C1 segment of cervical spinal cord (tissue), 14 donors: ENCODE measurements at regions not wholly inside any gene's neighbourhood (a gene's known extent, or its start where the extent isn't known, plus 50 kb on each side); places are given as distances from the start of the nearest gene placed in this dataset.
A peak's percentile ranks its signal among the peaks of the same experiment; 100 is the strongest.

Source experiments
- DNase-seq, 14 donors: peaks; one replicate each; lab custom pipeline; 2025; lab: John Stamatoyannopoulos, UW

DNA sequence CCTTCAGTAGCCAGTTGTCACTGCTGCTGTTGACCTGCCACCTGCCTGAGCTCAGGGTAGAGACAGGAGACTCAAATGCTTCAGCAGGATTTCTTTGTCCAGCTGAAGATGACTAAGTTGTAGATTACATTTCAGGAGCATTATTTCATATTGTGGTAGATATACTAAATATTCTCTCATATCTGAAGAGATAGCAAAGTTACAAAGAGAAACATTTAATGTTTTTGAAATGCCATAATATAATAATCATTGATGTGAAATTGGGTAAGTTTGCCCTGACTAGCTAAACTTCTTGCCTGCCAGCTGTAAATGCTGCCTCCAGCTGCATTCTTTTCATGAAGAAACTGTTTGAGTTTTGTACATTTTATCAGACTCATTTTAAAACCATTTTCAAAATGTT lies 247.6 kb upstream of the CNKSR2 start:
- DNase-seq, result no peak

GRCh38 chrX:21131346-21131745 lies 242.9 kb upstream of the CNKSR2 start:
- no peak for DNase-seq

GRCh38 chrX:21131786-21132185 lies 242.4 kb upstream of the CNKSR2 start:
- no peak for DNase-seq

- no peak for DNase-seq
Observed at GRCh38 chrX:21132686-21133393, 241.4 kb upstream of the CNKSR2 start.

- no peak for DNase-seq
Observed at GRCh38 chrX:21150208-21150607, 224.0 kb upstream of the CNKSR2 start.

GRCh38 chrX:21151051-21151450 lies 223.2 kb upstream of the CNKSR2 start:
- DNase-seq, result peak in 1 of 14 donors; percentile 83

DNA sequence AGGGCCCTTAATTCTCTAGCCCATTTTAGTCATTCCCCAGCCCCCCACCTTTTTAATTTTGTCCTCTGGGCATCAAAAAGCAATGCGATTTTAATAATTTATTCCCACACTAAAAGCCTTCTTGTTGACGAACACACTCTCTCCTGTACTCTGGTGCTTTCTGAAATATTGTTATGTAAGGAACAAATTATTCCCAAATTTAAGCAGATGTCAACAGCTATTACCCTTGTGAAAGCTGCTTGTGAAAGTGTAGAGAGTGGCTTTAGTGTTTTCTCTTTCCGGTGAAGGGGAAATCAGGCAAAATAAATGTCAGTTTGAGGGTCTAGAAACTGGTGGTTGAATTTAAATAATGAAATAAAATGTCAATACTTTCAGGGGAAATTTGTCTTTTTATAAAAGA lies 221.2 kb upstream of the CNKSR2 start:
- peak in 1 of 14 donors; percentile 3 for DNase-seq

GRCh38 chrX:21153503-21153902 lies 220.7 kb upstream of the CNKSR2 start:
- DNase-seq, result peak in 1 of 14 donors; percentile 58

GRCh38 chrX:21155916-21156315 lies 218.3 kb upstream of the CNKSR2 start:
- DNase-seq, result no peak

GRCh38 chrX:21156632-21157031 lies 217.6 kb upstream of the CNKSR2 start:
- no peak for DNase-seq

DNA sequence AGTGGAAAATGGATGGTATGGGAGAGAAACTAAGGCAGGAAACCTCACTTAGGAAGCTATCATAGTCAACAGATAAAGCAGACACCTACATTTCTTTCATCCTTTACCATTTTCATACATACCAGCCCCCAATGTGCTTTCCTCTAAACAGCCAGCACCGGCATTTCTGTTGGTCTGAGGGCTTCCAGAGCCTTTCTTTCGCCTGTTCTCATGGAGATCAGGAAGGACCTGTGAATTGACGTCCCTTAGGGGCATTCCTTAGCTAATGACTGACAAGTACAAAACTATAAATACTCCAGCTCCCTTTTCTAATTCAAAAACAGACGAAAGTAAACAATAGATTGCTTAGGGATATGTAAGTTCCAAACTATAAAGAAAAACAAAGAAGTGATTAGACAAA lies 215.5 kb upstream of the CNKSR2 start:
- no peak for DNase-seq

DNA sequence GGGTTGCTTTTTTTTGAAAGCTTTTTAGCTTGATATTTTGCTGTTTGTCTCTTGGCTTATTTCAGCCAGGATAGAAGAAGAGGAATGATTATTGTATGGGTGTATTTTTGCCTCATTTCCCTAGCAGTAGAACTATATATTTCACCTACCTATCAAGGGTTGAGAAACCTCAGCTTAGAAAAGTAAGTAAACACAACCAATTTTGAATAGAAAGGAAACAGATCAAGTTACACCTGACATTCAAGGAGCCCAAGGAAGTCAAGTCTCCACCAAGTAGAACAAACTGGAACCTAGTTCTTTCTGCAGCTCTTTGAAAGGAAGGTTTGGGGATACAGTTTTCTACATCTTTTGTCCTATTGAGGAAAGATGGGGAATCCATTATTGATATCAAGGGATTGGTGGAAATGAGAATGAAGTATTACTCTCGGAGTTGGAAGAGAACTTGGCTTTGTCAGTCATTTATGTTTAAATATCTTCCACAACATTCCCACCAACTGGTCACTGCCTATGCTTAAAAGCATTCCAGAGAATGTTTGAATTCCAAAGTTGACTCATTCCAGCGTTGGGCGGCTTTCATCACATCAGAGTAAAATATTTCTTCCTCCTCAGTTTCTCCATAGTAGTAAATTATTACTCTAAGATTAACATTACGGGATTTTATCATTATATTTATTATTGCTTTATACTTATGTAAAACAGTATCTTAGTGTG lies 207.8 kb upstream of the CNKSR2 start:
- no peak for DNase-seq

GRCh38 chrX:21167011-21167410 lies 207.2 kb upstream of the CNKSR2 start:
- no peak for DNase-seq

GRCh38 chrX:21167494-21167893 lies 206.7 kb upstream of the CNKSR2 start:
- no peak for DNase-seq

DNA sequence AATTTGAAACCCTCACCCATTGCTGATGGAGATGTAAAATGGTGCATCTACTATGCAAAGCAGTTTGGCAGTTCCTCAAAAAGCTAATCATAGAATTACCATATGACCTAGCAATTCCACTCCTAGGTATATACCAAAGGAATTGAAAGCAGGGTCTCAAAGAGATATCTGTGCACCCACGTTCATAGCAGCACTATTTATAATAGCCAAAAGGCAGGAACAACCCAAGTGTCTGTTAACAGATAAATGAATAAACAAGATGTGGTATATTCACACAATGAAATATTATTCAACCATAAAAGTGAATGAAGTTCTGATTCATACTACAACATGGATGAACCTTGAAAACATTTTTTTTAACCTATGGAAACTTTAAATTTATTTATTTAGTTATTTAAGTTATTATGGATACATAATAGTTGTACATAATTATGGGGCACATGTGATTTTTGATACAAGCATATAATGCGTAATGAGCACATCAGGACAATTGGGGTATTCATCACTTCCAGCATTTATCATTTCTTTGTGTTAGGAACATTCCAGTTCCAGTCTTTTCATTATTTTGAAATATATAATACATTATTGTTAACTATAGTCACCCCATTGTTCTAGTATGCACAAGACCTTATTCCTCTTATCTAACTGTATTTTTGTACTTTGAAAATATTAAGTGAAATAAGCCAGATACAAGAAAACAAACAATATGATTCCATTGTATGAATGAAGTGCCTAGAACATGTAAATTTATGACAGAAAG lies 205.6 kb upstream of the CNKSR2 start:
- no peak for DNase-seq

- no peak for DNase-seq
Observed at GRCh38 chrX:21171181-21171580, 203.0 kb upstream of the CNKSR2 start.

GRCh38 chrX:21174439-21174838 lies 199.8 kb upstream of the CNKSR2 start:
- DNase-seq, result no peak

DNA sequence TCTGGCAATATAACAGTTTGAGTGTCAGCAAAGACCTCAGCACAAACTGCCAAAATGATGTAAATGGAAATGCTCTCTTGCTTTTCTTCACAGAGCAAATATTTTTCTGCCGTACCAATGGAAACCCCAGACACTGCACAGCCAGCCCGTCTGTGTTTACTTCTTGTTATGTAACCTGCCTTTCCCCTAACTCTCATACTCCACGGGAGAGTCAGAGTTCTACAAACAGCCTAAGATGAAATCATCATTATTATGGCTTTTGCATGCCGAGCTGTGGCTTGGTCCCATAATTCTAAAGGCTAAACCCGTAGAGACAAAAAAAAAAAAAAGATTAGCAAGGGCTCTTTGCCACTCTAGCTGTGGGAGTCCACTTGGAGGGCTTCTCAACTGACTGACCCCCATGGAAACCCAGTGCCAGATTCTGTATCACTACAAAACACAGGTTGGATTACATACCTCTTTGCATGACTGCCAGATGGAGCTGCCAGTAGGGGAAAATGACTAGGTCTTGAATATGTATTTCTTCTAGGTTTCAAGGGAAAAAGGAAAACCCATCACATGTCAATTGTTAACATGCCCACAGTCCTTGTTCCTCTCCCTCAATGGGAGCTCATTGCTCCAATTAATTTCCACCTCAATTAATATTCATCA lies 197.2 kb upstream of the CNKSR2 start:
- DNase-seq, result peak in 1 of 14 donors; percentile 78

DNA sequence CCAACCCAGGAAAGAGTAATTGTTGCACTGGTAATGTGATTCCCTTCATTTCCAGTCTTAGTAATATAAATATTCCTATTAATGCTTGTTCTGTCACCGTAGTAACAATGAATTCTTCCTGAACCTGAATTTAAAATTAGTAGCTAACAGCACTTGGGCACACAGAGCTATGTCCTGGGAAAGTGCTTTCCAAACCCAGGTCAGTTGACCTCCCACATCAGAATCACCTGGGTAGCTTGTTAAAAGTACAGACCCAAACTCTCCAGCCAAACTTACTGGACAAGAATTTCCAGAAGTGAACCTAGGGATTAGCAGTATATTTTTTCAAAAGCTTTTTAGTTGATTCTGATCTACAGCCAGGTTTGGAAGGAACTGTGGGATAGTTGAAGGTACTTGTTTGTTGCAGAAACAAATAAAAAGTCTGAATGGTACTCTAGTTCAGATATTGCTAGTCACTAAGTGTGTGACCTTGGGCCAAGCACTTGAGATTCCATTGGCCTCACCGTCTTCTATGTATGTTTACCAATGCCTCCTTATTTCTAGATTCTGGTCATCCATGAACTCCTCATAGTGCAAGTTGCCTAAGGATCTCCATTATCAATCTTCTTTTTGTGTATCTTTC lies 192.9 kb upstream of the CNKSR2 start:
- no peak for DNase-seq

DNA sequence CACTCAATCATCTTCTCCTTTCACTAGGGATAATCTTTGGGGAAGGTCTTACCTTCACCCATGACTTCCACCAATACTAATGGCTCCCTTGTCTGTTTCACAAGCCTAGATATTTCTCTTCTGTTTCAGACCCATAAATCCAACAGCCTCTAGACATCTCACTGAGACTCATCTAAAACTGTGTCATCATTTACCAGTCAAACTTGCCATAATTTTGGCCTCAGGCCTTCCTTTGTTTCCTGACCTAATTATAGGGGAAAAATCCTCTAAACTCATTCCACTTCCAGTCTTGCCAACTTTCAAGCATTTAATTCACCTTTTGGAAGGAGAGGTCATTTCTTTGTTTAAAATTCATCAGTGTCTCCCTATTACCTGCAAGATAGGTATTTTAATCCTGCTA lies 181.0 kb upstream of the CNKSR2 start:
- no peak for DNase-seq

DNA sequence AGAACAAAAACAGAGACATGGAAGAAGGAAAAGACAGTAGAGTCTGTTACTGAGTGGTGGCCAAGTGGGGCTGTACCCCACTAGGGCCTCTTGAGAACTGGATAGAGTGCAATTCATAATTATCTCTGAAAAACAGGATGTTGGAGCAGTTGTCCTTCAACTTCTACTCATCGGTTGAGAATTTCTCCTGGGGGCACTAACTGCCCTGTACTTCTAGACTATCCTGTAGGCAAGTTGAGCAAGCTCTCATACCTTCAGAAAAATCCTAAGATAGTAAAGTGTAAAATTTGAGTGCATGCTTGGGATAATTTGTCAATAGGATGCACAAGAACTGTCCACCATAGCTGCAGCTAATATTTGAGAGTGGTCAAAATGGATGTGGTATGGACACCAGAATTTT lies 179.7 kb upstream of the CNKSR2 start:
- DNase-seq, result no peak

GRCh38 chrX:21207080-21207479 lies 167.1 kb upstream of the CNKSR2 start:
- DNase-seq, result no peak
